GM12878 (cell line): ENCODE measurements at regions not wholly inside any gene's neighbourhood (a gene's known extent, or its start where the extent isn't known, plus 50 kb on each side); places are given as distances from the start of the nearest gene placed in this dataset.

Source experiments
- ATAC-seq: fragments of 200-7000 bp; cut with Tn5 transposase; 3 replicates; pipeline ENCODE4 v1.9.1; 2020; ENCODE audit warnings: mild to moderate bottlenecking, moderate library complexity
- BruUV-seq: library from RNA; stranded (reverse); fragments of 400-500 nt; replicated peaks from 2 replicates; lab custom pipeline; 2021; lab: Mats Ljungman, UMichigan
- CTCF ChIA-PET: fragments of 300-600 bp; sonication (Branson Sonifier 250); formaldehyde crosslinking; extraction: SDS; loops from one replicate; lab custom pipeline; 2021; ENCODE audit warnings: inconsistent platforms; lab: Yijun Ruan, JAX
- POLR2A ChIA-PET: fragments of 350-600 bp; formaldehyde crosslinking; extraction: SDS; loops from one replicate; lab custom pipeline; 2021; ENCODE audit warnings: inconsistent platforms; lab: Charles Lee
- RAD21 ChIA-PET: fragments of 300-600 bp; sonication (Branson Sonifier 250); formaldehyde crosslinking; loops from one replicate; lab custom pipeline; 2023; ENCODE audit warnings: antibody characterized with exemption; ENCODE audit not compliant: unreplicated experiment; lab: Charles Lee
- SMC1A ChIA-PET: fragments of 300-600 bp; sonication (Branson Sonifier 250); formaldehyde crosslinking; loops from one replicate; lab custom pipeline; 2023; ENCODE audit not compliant: unreplicated experiment, uncharacterized antibody; lab: Charles Lee
- DNase-seq: peaks from one replicate; pipeline ENCODE4 v3.0.0-alpha.2; 2011; ENCODE audit warnings: low read depth, low spot score
- FAIRE-seq: peaks from 3 replicates; lab custom pipeline; 2011; peaks lifted over from hg19 to GRCh38; lab: Jason Lieb, UNC
- H2AFZ ChIP-seq: 2 replicates; pipeline ENCODE4 v1.6.0; 2011; ENCODE audit warnings: low read depth, low read length, control low read depth; ENCODE audit not compliant: control insufficient read depth
- H3K27ac ChIP-seq: 2 replicates; pipeline ENCODE4 v1.5.1; 2011; ENCODE audit warnings: control low read depth; ENCODE audit not compliant: control insufficient read depth, insufficient read depth
- H3K27me3 ChIP-seq, 2 experiments: replicated peaks in 1 of 2; 2 replicates each; pipeline versions ENCODE4 v1.6.0 to v1.6.1; 2011; ENCODE audit warnings: low read length in 1 of 2; ENCODE audit not compliant: control insufficient read depth in 2 of 2, insufficient read depth in 2 of 2
- H3K36me3 ChIP-seq, 2 experiments: 2 replicates each; pipeline ENCODE4 v1.5.1; 2011; ENCODE audit warnings: low read length in 1 of 2; ENCODE audit not compliant: control insufficient read depth in 2 of 2, insufficient read depth in 2 of 2
- H3K4me1 ChIP-seq: 2 replicates; pipeline ENCODE4 v1.6.1; 2011; ENCODE audit warnings: mild to moderate bottlenecking, low read length, moderate library complexity, mixed read lengths; ENCODE audit not compliant: control insufficient read depth, insufficient read depth
- H3K4me2 ChIP-seq: 2 replicates; pipeline ENCODE4 v1.6.0; 2011; ENCODE audit warnings: control low read depth; ENCODE audit not compliant: control insufficient read depth, insufficient read depth
- H3K4me3 ChIP-seq: fragments of 200-600 bp; sonication (generic); 2 replicates; pipeline ENCODE4 v1.5.1; 2016
- H3K79me2 ChIP-seq: 2 replicates; pipeline ENCODE4 v1.6.0; 2011; ENCODE audit warnings: low read length; ENCODE audit not compliant: control insufficient read depth, insufficient read depth
- H3K9ac ChIP-seq: 2 replicates; pipeline ENCODE4 v1.8.0; 2011; ENCODE audit warnings: low read length, control low read depth, mixed read lengths; ENCODE audit not compliant: control insufficient read depth, insufficient read depth
- H3K9me3 ChIP-seq: replicated peaks from 3 replicates; pipeline ENCODE4 v1.5.1; 2011; ENCODE audit warnings: mild to moderate bottlenecking, low read length; ENCODE audit not compliant: control insufficient read depth, insufficient read depth
- H4K20me1 ChIP-seq: 2 replicates; pipeline ENCODE4 v1.6.0; 2011; ENCODE audit not compliant: control insufficient read depth, insufficient read depth
- BCL3 ChIP-seq: IDR thresholded peaks from 2 replicates; pipeline ENCODE4 v1.6.1; 2011; ENCODE audit warnings: borderline replicate concordance, low read depth, mild to moderate bottlenecking, moderate library complexity, low read length; ENCODE audit not compliant: insufficient read depth, poor library complexity, severe bottlenecking
- CTCF ChIP-seq, 3 experiments: IDR thresholded peaks in 2 of 3; conservative IDR thresholded peaks in 1 of 3; 2 replicates each; pipeline ENCODE4 v1.5.1; 2011; ENCODE audit warnings: low read depth in 3 of 3, low read length in 3 of 3, mild to moderate bottlenecking in 3 of 3, control low read depth in 2 of 3, moderate library complexity in 2 of 3, inconsistent platforms in 1 of 3, mixed read lengths in 1 of 3; ENCODE audit not compliant: control insufficient read depth in 2 of 3, insufficient read depth in 1 of 3; ENCODE audit errors: extremely low read depth in 1 of 3
- RUNX3 ChIP-seq: IDR thresholded peaks from 2 replicates; pipeline ENCODE4 v1.6.1; 2012; ENCODE audit warnings: low read length, inconsistent platforms
- SMAD1 ChIP-seq: fragments of 450-650 bp; IDR thresholded peaks from 2 replicates; pipeline ENCODE4 v1.6.1; 2018; ENCODE audit warnings: mild to moderate bottlenecking, low read depth; ENCODE audit not compliant: partially characterized antibody
- SMARCA5 ChIP-seq: fragments of 450-650 bp; IDR thresholded peaks from 2 replicates; pipeline ENCODE4 v1.6.1; 2017; ENCODE audit warnings: mild to moderate bottlenecking
- SPI1 ChIP-seq: IDR thresholded peaks from 2 replicates; pipeline ENCODE4 v1.6.1; 2011; ENCODE audit warnings: low read depth, mild to moderate bottlenecking, low read length, moderate library complexity, borderline replicate concordance; ENCODE audit not compliant: insufficient read depth
- SREBF2 ChIP-seq: IDR thresholded peaks from 2 replicates; pipeline ENCODE4 v1.6.1; 2012; ENCODE audit warnings: mild to moderate bottlenecking, low read length
- SRF ChIP-seq, 2 experiments: IDR thresholded peaks; 2 replicates each; pipeline ENCODE4 v1.6.1; 2011; ENCODE audit warnings: low read depth in 2 of 2, low read length in 2 of 2, mild to moderate bottlenecking in 1 of 2, moderate library complexity in 1 of 2
- STAT1 ChIP-seq: fragments of 450-650 bp; conservative IDR thresholded peaks from 2 replicates; pipeline ENCODE4 v1.6.1; 2014; ENCODE audit warnings: antibody characterized with exemption, mild to moderate bottlenecking
- ZNF687 ChIP-seq: fragments of 450-650 bp; IDR thresholded peaks from 2 replicates; pipeline ENCODE4 v1.6.1; 2017; ENCODE audit warnings: mild to moderate bottlenecking, moderate library complexity
- WGBS: methylation state at CpG from one replicate; pipeline ENCODE4 v1.1.6; 2016; ENCODE audit warnings: low lambda C conversion rate; ENCODE audit not compliant: insufficient replicate concordance, insufficient coverage; ENCODE audit errors: missing lambda C conversion rate; 5-methylcytosine and 5-hydroxymethylcytosine counted together
- in situ Hi-C: fragments of 300-500 bp; cut with MboI; formaldehyde crosslinking; loops from 9 replicates; pipeline ENCODE4 v1.14.3; 2018; ENCODE audit warnings: mixed read lengths
- intact Hi-C: fragments of 100-400 bp; cut with micrococcal nuclease; formaldehyde crosslinking; loops from one replicate; pipeline ENCODE4 v1.14.2; 2022; ENCODE audit not compliant: unreplicated experiment
- TF ChIP-seq, protein P1 (sequence below): IDR thresholded peaks from 2 replicates; pipeline ENCODE4 v1.6.1; 2012; ENCODE audit warnings: low read depth, low read length, improper control_type of control experiment
- TF ChIP-seq, protein P2 (sequence below): fragments of 150-350 bp; IDR thresholded peaks from 2 replicates; pipeline ENCODE4 v1.6.1; 2016; ENCODE audit warnings: low read depth, low read length

GRCh38 chr5:98608052-98608451, 165.4 kb upstream of the RGMB start (continued):
- TF ChIP-seq CTCF (IDR thresholded peaks at IDR 0.05 in 2 of 3, conservative IDR thresholded peaks at IDR 0.05 in 1 of 3; ENCODE audit: control insufficient read depth in 2 of 3, extremely low read depth in 1 of 3, insufficient read depth in 1 of 3, low read depth in 3 of 3, low read length in 3 of 3): no peak
- no peak for TF ChIP-seq SMAD1
- no peak for TF ChIP-seq RUNX3

- H3K4me2 ChIP-seq: no peak overlapping the region
- H3K27me3 ChIP-seq: no peaks in the 10 kb centered on the region
- H3K4me1 ChIP-seq: no peaks in the 10 kb centered on the region
- H3K79me2 ChIP-seq: no peaks in the 10 kb centered on the region
- ChIA-PET CTCF (no interaction called here), SMC1A (interaction anchor here (0.6 to 0.9 kb wide), 2 partner anchors 101 to 183 kb away, joined by 3 to 4 read pairs; no protein-coding TSS in a partner anchor), RAD21 (no interaction called here), POLR2A (no interaction called here)
- no peak for ATAC-seq
- H2AFZ ChIP-seq: no peak overlapping the region
- H3K36me3 ChIP-seq: no peaks in the 10 kb centered on the region
- in situ Hi-C loops: no loop called here
- H3K9ac ChIP-seq: no peak overlapping the region
- no peak for DNase-seq
- no peak for FAIRE-seq
- no peak overlapping the region for H3K27ac ChIP-seq
- no peaks in the 10 kb centered on the region for H4K20me1 ChIP-seq
- intact Hi-C loops: no loop called here
- no peaks in the 10 kb centered on the region for H3K9me3 ChIP-seq
- no TSS peak for BruUV-seq
- WGBS: 0% methylated on average over 1 of the region's 1 CpG
- no peak overlapping the region for H3K4me3 ChIP-seq
- TF ChIP-seq SPI1: no peak
- TF ChIP-seq, protein P1, sequence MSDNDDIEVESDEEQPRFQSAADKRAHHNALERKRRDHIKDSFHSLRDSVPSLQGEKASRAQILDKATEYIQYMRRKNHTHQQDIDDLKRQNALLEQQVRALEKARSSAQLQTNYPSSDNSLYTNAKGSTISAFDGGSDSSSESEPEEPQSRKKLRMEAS: no peak
- TF ChIP-seq ZNF687: no peak
- TF ChIP-seq SREBF2: no peak
- no peak for TF ChIP-seq SRF (IDR thresholded peaks at IDR 0.05; ENCODE audit: low read depth in 2 of 2, low read length in 2 of 2)
- TF ChIP-seq STAT1: no peak
- TF ChIP-seq, protein P2, sequence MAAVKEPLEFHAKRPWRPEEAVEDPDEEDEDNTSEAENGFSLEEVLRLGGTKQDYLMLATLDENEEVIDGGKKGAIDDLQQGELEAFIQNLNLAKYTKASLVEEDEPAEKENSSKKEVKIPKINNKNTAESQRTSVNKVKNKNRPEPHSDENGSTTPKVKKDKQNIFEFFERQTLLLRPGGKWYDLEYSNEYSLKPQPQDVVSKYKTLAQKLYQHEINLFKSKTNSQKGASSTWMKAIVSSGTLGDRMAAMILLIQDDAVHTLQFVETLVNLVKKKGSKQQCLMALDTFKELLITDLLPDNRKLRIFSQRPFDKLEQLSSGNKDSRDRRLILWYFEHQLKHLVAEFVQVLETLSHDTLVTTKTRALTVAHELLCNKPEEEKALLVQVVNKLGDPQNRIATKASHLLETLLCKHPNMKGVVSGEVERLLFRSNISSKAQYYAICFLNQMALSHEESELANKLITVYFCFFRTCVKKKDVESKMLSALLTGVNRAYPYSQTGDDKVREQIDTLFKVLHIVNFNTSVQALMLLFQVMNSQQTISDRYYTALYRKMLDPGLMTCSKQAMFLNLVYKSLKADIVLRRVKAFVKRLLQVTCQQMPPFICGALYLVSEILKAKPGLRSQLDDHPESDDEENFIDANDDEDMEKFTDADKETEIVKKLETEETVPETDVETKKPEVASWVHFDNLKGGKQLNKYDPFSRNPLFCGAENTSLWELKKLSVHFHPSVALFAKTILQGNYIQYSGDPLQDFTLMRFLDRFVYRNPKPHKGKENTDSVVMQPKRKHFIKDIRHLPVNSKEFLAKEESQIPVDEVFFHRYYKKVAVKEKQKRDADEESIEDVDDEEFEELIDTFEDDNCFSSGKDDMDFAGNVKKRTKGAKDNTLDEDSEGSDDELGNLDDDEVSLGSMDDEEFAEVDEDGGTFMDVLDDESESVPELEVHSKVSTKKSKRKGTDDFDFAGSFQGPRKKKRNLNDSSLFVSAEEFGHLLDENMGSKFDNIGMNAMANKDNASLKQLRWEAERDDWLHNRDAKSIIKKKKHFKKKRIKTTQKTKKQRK: no peak
- TF ChIP-seq BCL3: no peak
- no peak for TF ChIP-seq SMARCA5
Measured at GRCh38 chr5:98614341-98614740, 159.1 kb upstream of the RGMB start.
